H54 (cell line): ENCODE measurements at regions not wholly inside any gene's neighbourhood (a gene's known extent, or its start where the extent isn't known, plus 50 kb on each side); places are given as distances from the start of the nearest gene placed in this dataset.
"Not testable (repeated sequence)": the region's sequence is repeated elsewhere in the genome, so short reads cannot be mapped to it uniquely, and the experiment has no call there.

Source experiments
- DNase-seq: peaks from one replicate; pipeline ENCODE4 v3.0.0; 2011; ENCODE audit warnings: low spot score, mixed read lengths; ENCODE audit not compliant: insufficient read length
- FAIRE-seq: peaks from 3 replicates; lab custom pipeline; 2011; peaks lifted over from hg19 to GRCh38; lab: Jason Lieb, UNC
- POLR2A ChIP-seq: IDR thresholded peaks from 2 replicates; pipeline ENCODE4 v1.6.1; 2011; ENCODE audit warnings: low read depth, mild to moderate bottlenecking, low read length

GRCh38 chr7:36044101-36044892 lies 108.8 kb upstream of the EEPD1 start:
- no peak for TF ChIP-seq POLR2A
- FAIRE-seq = no peak

GRCh38 chr7:36045326-36045725 lies 107.7 kb upstream of the EEPD1 start:
- DNase-seq (no peak), FAIRE-seq (no peak)
- TF ChIP-seq POLR2A = no peak

More at GRCh38 chr7:36044101-36044892, 108.8 kb upstream of the EEPD1 start:
- DNase-seq = no peak

- no peak for TF ChIP-seq POLR2A
- no peak for FAIRE-seq
- no peak for DNase-seq
Measured at GRCh38 chr7:36045830-36046341, 107.2 kb upstream of the EEPD1 start.

- FAIRE-seq (no peak), DNase-seq (no peak)
- no peak for TF ChIP-seq POLR2A
Measured at GRCh38 chr7:36047091-36047658, 105.9 kb upstream of the EEPD1 start.

GRCh38 chr7:36048141-36048901 lies 104.7 kb upstream of the EEPD1 start:
- no peak for DNase-seq
- FAIRE-seq = no peak
- no peak for TF ChIP-seq POLR2A

- FAIRE-seq = no peak
- no peak for DNase-seq
- TF ChIP-seq POLR2A = no peak
Measured at GRCh38 chr7:36048902-36049240, 104.2 kb upstream of the EEPD1 start.

- no peak for FAIRE-seq
- DNase-seq = no peak
- no peak for TF ChIP-seq POLR2A
Measured at GRCh38 chr7:36051501-36051900, 101.6 kb upstream of the EEPD1 start.

- no peak for FAIRE-seq
- no peak for TF ChIP-seq POLR2A
Measured at GRCh38 chr7:36053589-36053988, 99.5 kb upstream of the EEPD1 start.

GRCh38 chr7:36054637-36055036 lies 98.4 kb upstream of the EEPD1 start:
- FAIRE-seq (no peak), DNase-seq (no peak)
- no peak for TF ChIP-seq POLR2A

More at GRCh38 chr7:36053589-36053988, 99.5 kb upstream of the EEPD1 start:
- DNase-seq = no peak

- no peak for FAIRE-seq
- no peak for DNase-seq
- TF ChIP-seq POLR2A = no peak
Measured at GRCh38 chr7:36055207-36055606, 97.8 kb upstream of the EEPD1 start.

- FAIRE-seq = no peak
- DNase-seq = no peak
Measured at GRCh38 chr7:36057323-36057722, 95.7 kb upstream of the EEPD1 start.

GRCh38 chr7:36058020-36058592 lies 94.9 kb upstream of the EEPD1 start:
- DNase-seq (no peak), FAIRE-seq (no peak)
- no peak for TF ChIP-seq POLR2A

More at GRCh38 chr7:36057323-36057722, 95.7 kb upstream of the EEPD1 start:
- TF ChIP-seq POLR2A = no peak

GRCh38 chr7:36060388-36060787 lies 92.7 kb upstream of the EEPD1 start:
- not testable (repeated sequence) for DNase-seq, FAIRE-seq
